Uterus (tissue), 3 donors: ENCODE measurements at regions not wholly inside any gene's neighbourhood (a gene's known extent, or its start where the extent isn't known, plus 50 kb on each side); places are given as distances from the start of the nearest gene placed in this dataset.

Experiments
- DNase-seq, 2 donors: peaks; one replicate each; pipeline ENCODE4 v3.0.0-alpha.2; 2019 to 2020
- H3K27ac ChIP-seq, 2 donors: fragments of 200-600 bp; sonication (generic); 1 replicate in 1 of 2; 2 replicates in 1 of 2; pipeline ENCODE4 v1.5.1; 2016 to 2018
- H3K27me3 ChIP-seq, 2 donors: fragments of 200-600 bp; sonication (generic); one replicate each; pipeline ENCODE4 v1.5.1; 2018 to 2019; ENCODE audit warnings: control low read depth in 1 of 2
- H3K36me3 ChIP-seq, 2 donors: fragments of 200-600 bp; sonication (generic); one replicate each; pipeline ENCODE4 v1.5.1; 2019; ENCODE audit warnings: control low read depth in 1 of 2
- H3K4me1 ChIP-seq, 2 donors: fragments of 200-600 bp; sonication (generic); one replicate each; pipeline ENCODE4 v1.5.1; 2018 to 2019; ENCODE audit warnings: control low read depth in 1 of 2
- H3K4me3 ChIP-seq, 2 donors: fragments of 200-600 bp; sonication (generic); 1 replicate in 1 of 2; 2 replicates in 1 of 2; pipeline ENCODE4 v1.5.1; 2018 to 2019; ENCODE audit warnings: mild to moderate bottlenecking in 1 of 2
- H3K9me3 ChIP-seq, 2 donors: fragments of 200-600 bp; sonication (generic); one replicate each; pipeline ENCODE4 v1.5.1; 2019; ENCODE audit warnings: control low read depth in 1 of 2
- POLR2A ChIP-seq, 2 donors: fragments of 450-650 bp; IDR thresholded peaks; one replicate each; pipeline ENCODE4 v1.6.1; 2016; ENCODE audit warnings: antibody characterized with exemption in 2 of 2, mild to moderate bottlenecking in 1 of 2, moderate library complexity in 1 of 2
- intact Hi-C: fragments of 100-400 bp; cut with DNase I; formaldehyde crosslinking; loops from one replicate; pipeline ENCODE4 v1.15.1; 2023; ENCODE audit warnings: low total_unique reads
- TF ChIP-seq, protein P1 (sequence below), 4 experiments: fragments of 200-600 bp in 2 of 4; fragments of 450-650 bp in 2 of 4; sonication (generic) in 2 of 4; IDR thresholded peaks; one replicate each; pipeline ENCODE4 v1.5.1; 2016 to 2019; ENCODE audit warnings: antibody characterized with exemption in 4 of 4, mild to moderate bottlenecking in 2 of 4, moderate library complexity in 1 of 4
- donor health status: DM: yes; HTN: yes; CAD: no.

- TF ChIP-seq, protein P1, sequence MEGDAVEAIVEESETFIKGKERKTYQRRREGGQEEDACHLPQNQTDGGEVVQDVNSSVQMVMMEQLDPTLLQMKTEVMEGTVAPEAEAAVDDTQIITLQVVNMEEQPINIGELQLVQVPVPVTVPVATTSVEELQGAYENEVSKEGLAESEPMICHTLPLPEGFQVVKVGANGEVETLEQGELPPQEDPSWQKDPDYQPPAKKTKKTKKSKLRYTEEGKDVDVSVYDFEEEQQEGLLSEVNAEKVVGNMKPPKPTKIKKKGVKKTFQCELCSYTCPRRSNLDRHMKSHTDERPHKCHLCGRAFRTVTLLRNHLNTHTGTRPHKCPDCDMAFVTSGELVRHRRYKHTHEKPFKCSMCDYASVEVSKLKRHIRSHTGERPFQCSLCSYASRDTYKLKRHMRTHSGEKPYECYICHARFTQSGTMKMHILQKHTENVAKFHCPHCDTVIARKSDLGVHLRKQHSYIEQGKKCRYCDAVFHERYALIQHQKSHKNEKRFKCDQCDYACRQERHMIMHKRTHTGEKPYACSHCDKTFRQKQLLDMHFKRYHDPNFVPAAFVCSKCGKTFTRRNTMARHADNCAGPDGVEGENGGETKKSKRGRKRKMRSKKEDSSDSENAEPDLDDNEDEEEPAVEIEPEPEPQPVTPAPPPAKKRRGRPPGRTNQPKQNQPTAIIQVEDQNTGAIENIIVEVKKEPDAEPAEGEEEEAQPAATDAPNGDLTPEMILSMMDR (IDR thresholded peaks at IDR 0.05): no peak
- TF ChIP-seq POLR2A (IDR thresholded peaks at IDR 0.05): no peak
- Histone ChIP-seq H3K9me3 (no peaks in the 10 kb centered on the region), H3K36me3 (no peaks in the 10 kb centered on the region), H3K4me3 (no peak overlapping the region), H3K27me3 (no peaks in the 10 kb centered on the region), H3K27ac (no peak overlapping the region), H3K4me1 (no peaks in the 10 kb centered on the region)
- DNase-seq: no peak
- intact Hi-C loops: no loop called here
Measured at GRCh38 chr5:89260254-89260653, 377.3 kb upstream of the MEF2C start.

- TF ChIP-seq, protein P1 (IDR thresholded peaks at IDR 0.05): no peak
- no peak for TF ChIP-seq POLR2A (IDR thresholded peaks at IDR 0.05)
- DNase-seq: no peak
- Histone ChIP-seq H3K4me1 (no peaks in the 10 kb centered on the region), H3K27me3 (no peaks in the 10 kb centered on the region), H3K9me3 (no peaks in the 10 kb centered on the region), H3K27ac (no peak overlapping the region), H3K4me3 (no peak overlapping the region), H3K36me3 (no peaks in the 10 kb centered on the region)
- intact Hi-C loops: no loop called here
Measured at GRCh38 chr5:89255845-89256463, 373.0 kb upstream of the MEF2C start.

DNA sequence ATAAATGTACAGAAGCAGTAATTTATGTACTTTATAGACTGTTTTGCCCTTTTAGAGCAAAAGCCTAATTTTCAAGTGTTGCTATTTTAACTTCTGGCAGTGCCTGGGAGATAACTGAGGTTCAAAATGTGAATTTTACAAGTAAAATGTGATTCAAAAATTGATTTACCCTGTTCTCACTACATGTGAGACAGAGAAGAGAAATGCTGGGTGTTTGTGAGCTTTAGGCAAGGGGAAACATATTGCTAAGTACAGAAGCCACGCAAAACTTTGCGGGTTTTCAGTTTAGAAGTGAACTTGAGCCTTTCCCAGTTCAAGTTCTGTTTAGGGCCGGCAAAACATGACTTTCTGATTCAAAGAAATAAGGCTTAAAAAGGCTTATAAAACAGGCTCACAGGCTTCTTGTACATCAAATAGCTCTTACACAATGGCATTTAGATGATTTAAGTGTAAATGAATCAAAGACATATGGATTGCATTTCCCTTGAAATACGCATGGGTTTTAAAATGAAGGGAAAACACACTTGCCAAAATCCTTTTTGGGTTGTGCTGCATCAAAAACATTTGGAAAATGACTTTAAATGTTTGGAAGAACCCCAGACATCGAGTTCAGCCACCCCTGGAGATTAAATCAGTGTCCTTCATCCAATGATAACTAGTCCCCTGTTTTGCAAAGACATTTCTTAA is 370.8 kb upstream of the MEF2C start:
- no peaks in the 10 kb centered on the region for H3K36me3 ChIP-seq
- no peak for TF ChIP-seq POLR2A (IDR thresholded peaks at IDR 0.05)
- TF ChIP-seq, protein P1 (IDR thresholded peaks at IDR 0.05): no peak
- DNase-seq: no peak
- H3K27ac ChIP-seq: no peak overlapping the region
- intact Hi-C loops: no loop called here
- H3K9me3 ChIP-seq: no peaks in the 10 kb centered on the region
- H3K27me3 ChIP-seq: no peaks in the 10 kb centered on the region
- no peak overlapping the region for H3K4me3 ChIP-seq
- H3K4me1 ChIP-seq: no peaks in the 10 kb centered on the region

DNA sequence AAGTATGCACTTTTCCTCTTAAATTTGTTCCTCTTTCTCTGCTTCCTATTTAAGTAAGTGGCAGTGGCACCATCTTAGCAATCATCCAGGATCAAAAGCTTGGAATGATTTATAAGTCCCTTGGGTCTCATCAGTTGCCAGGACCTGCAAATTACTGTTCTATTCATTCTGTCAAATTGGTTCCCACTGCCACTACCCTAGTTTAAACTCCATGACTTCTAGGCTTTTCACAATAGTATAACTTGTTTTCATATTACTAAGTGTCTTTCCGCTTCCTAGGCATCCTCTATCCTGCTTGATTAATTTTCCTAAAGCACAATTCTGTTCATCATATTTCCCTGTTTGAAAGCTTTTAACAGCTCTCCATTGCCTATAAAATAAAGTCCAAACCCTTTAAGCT is 363.9 kb upstream of the MEF2C start:
- TF ChIP-seq, protein P1 (IDR thresholded peaks at IDR 0.05): no peak
- TF ChIP-seq POLR2A (IDR thresholded peaks at IDR 0.05): no peak
- H3K36me3 ChIP-seq: no peaks in the 10 kb centered on the region
- no peak overlapping the region for H3K27ac ChIP-seq
- H3K4me1 ChIP-seq: no peaks in the 10 kb centered on the region
- H3K4me3 ChIP-seq: no peak overlapping the region
- no peak for DNase-seq
- intact Hi-C loops: no loop called here
- no peaks in the 10 kb centered on the region for H3K27me3 ChIP-seq
- no peaks in the 10 kb centered on the region for H3K9me3 ChIP-seq

- no peak overlapping the region for H3K27ac ChIP-seq
- DNase-seq: no peak
- intact Hi-C loops: no loop called here
- H3K4me1 ChIP-seq: no peaks in the 10 kb centered on the region
- no peak for TF ChIP-seq POLR2A (IDR thresholded peaks at IDR 0.05)
- TF ChIP-seq, protein P1 (IDR thresholded peaks at IDR 0.05): no peak
- H3K4me3 ChIP-seq: no peak overlapping the region
- no peaks in the 10 kb centered on the region for H3K27me3 ChIP-seq
- H3K9me3 ChIP-seq: no peaks in the 10 kb centered on the region
- H3K36me3 ChIP-seq: no peaks in the 10 kb centered on the region
Measured at GRCh38 chr5:89246252-89246651, 363.3 kb upstream of the MEF2C start.
